ENCODE measurements at regions not wholly inside any gene's neighbourhood (a gene's known extent, or its start where the extent isn't known, plus 50 kb on each side); places are given as distances from the start of the nearest gene placed in this dataset.

- no peak for TF ChIP-seq POLR2AphosphoS5 (IDR thresholded peaks at IDR 0.05; ENCODE audit: borderline replicate concordance, low read depth, low read length)
- TF ChIP-seq EZH2 (IDR thresholded peaks at IDR 0.05) = no peak
These were observed 1430.7 kb downstream of the BRD1 start for GRCh38 chr22:48396785-48397530.
